IMR-90 (cell line): ENCODE measurements at regions not wholly inside any gene's neighbourhood (a gene's known extent, or its start where the extent isn't known, plus 50 kb on each side); places are given as distances from the start of the nearest gene placed in this dataset.

Source experiments
- ATAC-seq: fragments of 200-7000 bp; cut with Tn5 transposase; 2 replicates; pipeline ENCODE4 v1.9.1; 2020; ENCODE audit warnings: low read depth, mild to moderate bottlenecking, moderate library complexity
- BruUV-seq: library from RNA; stranded (reverse); fragments of 400-500 nt; replicated peaks from 2 replicates; lab custom pipeline; 2021; lab: Mats Ljungman, UMichigan
- CTCF ChIA-PET: fragments of 300-600 bp; formaldehyde crosslinking; extraction: SDS; loops from one replicate; lab custom pipeline; 2021; ENCODE audit warnings: antibody characterized with exemption; lab: Yijun Ruan, JAX
- POLR2A ChIA-PET: fragments of 300-600 bp; sonication (Branson Sonifier 250); formaldehyde crosslinking; loops from one replicate; lab custom pipeline; 2022; ENCODE audit warnings: antibody characterized with exemption; ENCODE audit not compliant: unreplicated experiment; lab: Charles Lee
- DNase-seq: peaks from one replicate; pipeline ENCODE4 v3.0.0; 2013
- H2AFZ ChIP-seq: replicated peaks from 2 replicates; pipeline ENCODE3; 2013; ENCODE audit warnings: low read length, mild to moderate bottlenecking; ENCODE audit not compliant: poor library complexity
- H2AK5ac ChIP-seq: 2 replicates; pipeline ENCODE4 v1.6.1; 2013; ENCODE audit warnings: low read depth, low read length, inconsistent platforms
- H2AK9ac ChIP-seq: replicated peaks from 2 replicates; pipeline ENCODE3; 2013; ENCODE audit warnings: mild to moderate bottlenecking, low read depth, low read length, moderate library complexity; ENCODE audit not compliant: poor library complexity
- H2BK120ac ChIP-seq: 2 replicates; pipeline ENCODE4 v1.6.1; 2013; ENCODE audit warnings: low read depth, low read length, inconsistent platforms
- H2BK15ac ChIP-seq: 3 replicates; pipeline ENCODE4 v1.6.1; 2013; ENCODE audit warnings: low read depth, low read length, inconsistent platforms
- H2BK20ac ChIP-seq: 2 replicates; pipeline ENCODE4 v1.6.1; 2013; ENCODE audit warnings: low read depth, mild to moderate bottlenecking, inconsistent platforms, low read length, moderate library complexity
- H2BK5ac ChIP-seq: 2 replicates; pipeline ENCODE4 v1.6.1; 2013; ENCODE audit warnings: mild to moderate bottlenecking, low read depth, low read length, inconsistent platforms; ENCODE audit not compliant: poor library complexity, severe bottlenecking
- H3K14ac ChIP-seq: replicated peaks from 2 replicates; pipeline ENCODE4 v1.6.1; 2013; ENCODE audit warnings: low read depth, low read length, inconsistent platforms
- H3K18ac ChIP-seq: 2 replicates; pipeline ENCODE4 v1.6.1; 2013; ENCODE audit warnings: low read depth, low read length, control low read depth
- H3K23ac ChIP-seq: 2 replicates; pipeline ENCODE4 v1.6.1; 2013; ENCODE audit warnings: low read depth, low read length, inconsistent platforms
- H3K27ac ChIP-seq: 2 replicates; pipeline ENCODE4 v1.5.1; 2013; ENCODE audit warnings: mild to moderate bottlenecking, control low read depth, low read length; ENCODE audit not compliant: insufficient read depth
- H3K27me3 ChIP-seq: 2 replicates; pipeline ENCODE4 v1.6.1; 2013; ENCODE audit warnings: low read length; ENCODE audit not compliant: control insufficient read depth, insufficient read depth
- H3K36me3 ChIP-seq: 2 replicates; pipeline ENCODE4 v1.6.1; 2013; ENCODE audit warnings: low read length, mixed read lengths; ENCODE audit not compliant: control insufficient read depth, insufficient read depth
- H3K4ac ChIP-seq: 2 replicates; pipeline ENCODE4 v1.6.1; 2013; ENCODE audit warnings: low read depth, low read length, inconsistent platforms
- H3K4me1 ChIP-seq: 2 replicates; pipeline ENCODE4 v1.6.1; 2013; ENCODE audit warnings: low read length, mixed read lengths; ENCODE audit not compliant: control insufficient read depth, insufficient read depth
- H3K4me2 ChIP-seq: 2 replicates; pipeline ENCODE4 v1.6.1; 2013; ENCODE audit warnings: low read depth, mild to moderate bottlenecking, control low read depth, low read length, moderate library complexity
- H3K4me3 ChIP-seq: 2 replicates; pipeline ENCODE4 v1.5.1; 2013; ENCODE audit warnings: low read depth, mild to moderate bottlenecking, control low read depth, low read length, moderate library complexity; ENCODE audit not compliant: insufficient read depth
- H3K56ac ChIP-seq: 2 replicates; pipeline ENCODE4 v1.6.1; 2013; ENCODE audit warnings: low read length, inconsistent platforms; ENCODE audit not compliant: insufficient read depth; ENCODE audit errors: extremely low read depth
- H3K79me1 ChIP-seq, 2 experiments: 2 replicates each; pipeline ENCODE4 v1.6.1; 2013; ENCODE audit warnings: low read length in 2 of 2, inconsistent platforms in 1 of 2, low read depth in 1 of 2
- H3K9ac ChIP-seq: 2 replicates; pipeline ENCODE4 v1.6.1; 2013; ENCODE audit warnings: low read depth, low read length, control low read depth
- H3K9me1 ChIP-seq: 2 replicates; pipeline ENCODE4 v1.6.1; 2013; ENCODE audit warnings: low read length, inconsistent platforms; ENCODE audit not compliant: insufficient read depth
- H3K9me3 ChIP-seq: 2 replicates; pipeline ENCODE4 v1.6.1; 2013; ENCODE audit warnings: low read length; ENCODE audit not compliant: control insufficient read depth, insufficient read depth
- H4K20me1 ChIP-seq: 2 replicates; pipeline ENCODE4 v1.6.1; 2013; ENCODE audit warnings: low read length, inconsistent platforms; ENCODE audit not compliant: insufficient read depth
- H4K5ac ChIP-seq: 2 replicates; pipeline ENCODE4 v1.6.1; 2013; ENCODE audit warnings: mild to moderate bottlenecking, low read depth, low read length, control low read depth
- H4K8ac ChIP-seq, 2 experiments: 2 replicates each; pipeline ENCODE4 v1.6.1; 2013; ENCODE audit warnings: low read depth in 2 of 2, low read length in 2 of 2, control low read depth in 1 of 2, inconsistent platforms in 1 of 2
- H4K91ac ChIP-seq: 2 replicates; pipeline ENCODE4 v1.6.1; 2013; ENCODE audit warnings: low read depth, low read length, inconsistent platforms; ENCODE audit not compliant: insufficient read depth
- BHLHE40 ChIP-seq: fragments of 150-350 bp; IDR thresholded peaks from 2 replicates; pipeline ENCODE4 v1.6.1; 2016; ENCODE audit warnings: mild to moderate bottlenecking, low read depth, low read length
- MAFK ChIP-seq: IDR thresholded peaks from 2 replicates; pipeline ENCODE4 v1.6.1; 2012; ENCODE audit warnings: low read depth, low read length, improper control_type of control experiment
- MAZ ChIP-seq: IDR thresholded peaks from 2 replicates; pipeline ENCODE4 v1.6.1; 2012; ENCODE audit warnings: low read depth, mild to moderate bottlenecking, low read length, improper control_type of control experiment, moderate library complexity, borderline replicate concordance
- NFE2L2 ChIP-seq: fragments of 150-350 bp; IDR thresholded peaks from 2 replicates; pipeline ENCODE4 v1.6.1; 2016; ENCODE audit warnings: low read depth, mild to moderate bottlenecking, low read length
- POLR2A ChIP-seq: IDR thresholded peaks from 2 replicates; pipeline ENCODE4 v1.6.1; 2012; ENCODE audit warnings: mild to moderate bottlenecking, low read depth, low read length
- RAD21 ChIP-seq: IDR thresholded peaks from 2 replicates; pipeline ENCODE4 v1.6.1; 2012; ENCODE audit warnings: low read length, improper control_type of control experiment
- WGBS, 2 experiments: methylation state at CpG; one replicate each; pipeline versions ENCODE4 v1.1.5 to v1.1.7; 2013; ENCODE audit warnings: missing lambda C conversion rate in 2 of 2; ENCODE audit not compliant: insufficient read length in 1 of 2; ENCODE audit errors: extremely low coverage in 2 of 2; 5-methylcytosine and 5-hydroxymethylcytosine counted together
- dilution Hi-C: fragments of 300-500 bp; cut with HindIII; formaldehyde crosslinking; loops from one replicate; pipeline ENCODE4 v1.14.3; 2018; ENCODE audit warnings: low sequenced_read_pairs; ENCODE audit not compliant: unreplicated experiment
- in situ Hi-C: fragments of 300-500 bp; cut with MboI; formaldehyde crosslinking; loops from 3 replicates; pipeline ENCODE4 v1.14.3; 2019; ENCODE audit warnings: low sequenced_read_pairs, inconsistent platforms, mixed read lengths
- intact Hi-C: fragments of 100-400 bp; cut with micrococcal nuclease; formaldehyde crosslinking; loops from 2 replicates; pipeline ENCODE4 v1.10.0; 2022
- TF ChIP-seq, protein P1 (sequence below): conservative IDR thresholded peaks from 2 replicates; pipeline ENCODE4 v1.5.1; 2012; ENCODE audit warnings: mild to moderate bottlenecking, low read depth, low read length, improper control_type of control experiment

DNA sequence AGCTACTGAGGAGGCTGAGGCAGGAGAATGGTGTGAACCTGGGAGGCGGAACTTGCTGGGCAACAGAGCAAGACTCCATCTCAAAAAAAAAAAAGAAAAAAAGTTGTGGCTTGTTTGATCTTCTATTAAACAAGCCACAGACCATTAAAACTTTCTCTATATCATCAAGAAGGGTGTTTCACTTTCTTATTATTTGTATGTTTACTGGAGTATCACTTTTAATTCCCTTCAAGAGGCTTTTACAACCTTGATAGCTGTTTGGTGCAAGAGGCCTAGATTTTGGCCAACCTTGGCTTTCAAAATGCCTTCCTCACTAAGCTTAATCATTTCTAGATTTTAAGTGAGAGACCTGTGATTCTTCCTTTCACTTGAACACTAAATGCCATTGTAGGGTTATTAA lies 339.1 kb downstream of the TSN start:
- no peaks in the 10 kb centered on the region for H3K27me3 ChIP-seq
- H3K4ac ChIP-seq: no peak overlapping the region
- intact Hi-C loops (no loop called here), dilution Hi-C loops (no loop called here), in situ Hi-C loops (no loop called here)
- H4K20me1 ChIP-seq: no peaks in the 10 kb centered on the region
- no peaks in the 10 kb centered on the region for H3K4me1 ChIP-seq
- no peak overlapping the region for H4K91ac ChIP-seq
- H2AK5ac ChIP-seq: no peak overlapping the region
- no peaks in the 10 kb centered on the region for H3K36me3 ChIP-seq
- no peaks in the 10 kb centered on the region for H3K9me1 ChIP-seq
- no peak overlapping the region for H3K14ac ChIP-seq
- H3K27ac ChIP-seq: no peak overlapping the region
- TF ChIP-seq MAFK: no peak
- no peak for TF ChIP-seq MAZ
- no peak for TF ChIP-seq POLR2A
- TF ChIP-seq BHLHE40: no peak
- no peak for TF ChIP-seq NFE2L2
- TF ChIP-seq RAD21: no peak
- TF ChIP-seq, protein P1, sequence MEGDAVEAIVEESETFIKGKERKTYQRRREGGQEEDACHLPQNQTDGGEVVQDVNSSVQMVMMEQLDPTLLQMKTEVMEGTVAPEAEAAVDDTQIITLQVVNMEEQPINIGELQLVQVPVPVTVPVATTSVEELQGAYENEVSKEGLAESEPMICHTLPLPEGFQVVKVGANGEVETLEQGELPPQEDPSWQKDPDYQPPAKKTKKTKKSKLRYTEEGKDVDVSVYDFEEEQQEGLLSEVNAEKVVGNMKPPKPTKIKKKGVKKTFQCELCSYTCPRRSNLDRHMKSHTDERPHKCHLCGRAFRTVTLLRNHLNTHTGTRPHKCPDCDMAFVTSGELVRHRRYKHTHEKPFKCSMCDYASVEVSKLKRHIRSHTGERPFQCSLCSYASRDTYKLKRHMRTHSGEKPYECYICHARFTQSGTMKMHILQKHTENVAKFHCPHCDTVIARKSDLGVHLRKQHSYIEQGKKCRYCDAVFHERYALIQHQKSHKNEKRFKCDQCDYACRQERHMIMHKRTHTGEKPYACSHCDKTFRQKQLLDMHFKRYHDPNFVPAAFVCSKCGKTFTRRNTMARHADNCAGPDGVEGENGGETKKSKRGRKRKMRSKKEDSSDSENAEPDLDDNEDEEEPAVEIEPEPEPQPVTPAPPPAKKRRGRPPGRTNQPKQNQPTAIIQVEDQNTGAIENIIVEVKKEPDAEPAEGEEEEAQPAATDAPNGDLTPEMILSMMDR: no peak
- H2BK20ac ChIP-seq: no peak overlapping the region
- no peak overlapping the region for H2AK9ac ChIP-seq
- no peak overlapping the region for H3K23ac ChIP-seq
- DNase-seq (no peak), ATAC-seq (no peak)
- WGBS, 2 experiments: no CpG with 5 or more reads among the region's 1 CpG
- H2AFZ ChIP-seq: no peak overlapping the region
- H3K79me1 ChIP-seq: no peaks in the 10 kb centered on the region
- H3K56ac ChIP-seq: no peak overlapping the region
- H4K5ac ChIP-seq: no peak overlapping the region
- H4K8ac ChIP-seq: no peak overlapping the region
- ChIA-PET POLR2A (no interaction called here), CTCF (no interaction called here)
- no peak overlapping the region for H3K9ac ChIP-seq
- no peak overlapping the region for H2BK15ac ChIP-seq
- no peak overlapping the region for H3K4me2 ChIP-seq
- no TSS peak for BruUV-seq
- no peak overlapping the region for H3K18ac ChIP-seq
- no peak overlapping the region for H3K4me3 ChIP-seq
- no peak overlapping the region for H2BK120ac ChIP-seq
- no peaks in the 10 kb centered on the region for H3K9me3 ChIP-seq
- H2BK5ac ChIP-seq: no peak overlapping the region
